ENCODE measurements at regions not wholly inside any gene's neighbourhood (a gene's known extent, or its start where the extent isn't known, plus 50 kb on each side); places are given as distances from the start of the nearest gene placed in this dataset.

DNA sequence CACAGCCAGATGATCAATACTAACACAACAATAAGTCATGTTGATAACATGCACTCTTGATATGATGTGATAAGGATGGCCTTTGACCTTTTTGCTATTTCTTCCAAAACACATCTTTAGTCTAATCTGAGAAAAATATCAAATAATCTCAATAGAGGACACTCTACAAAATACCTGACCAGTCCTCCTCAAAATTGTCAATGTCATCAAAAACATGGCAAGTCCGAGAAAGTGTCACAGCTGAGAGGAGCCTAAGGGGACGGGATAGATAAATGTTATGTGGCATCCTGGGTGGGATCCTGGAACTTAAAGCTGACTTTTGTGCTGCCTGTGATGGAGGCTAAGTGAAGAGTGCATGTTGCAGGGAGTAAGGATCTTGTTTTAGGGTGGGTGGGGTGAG, 699.6 kb upstream of the ADAMTS16 start:
- H3K27ac ChIP-seq (ENCODE audit: low read length) = no peak overlapping the region
- no peaks in the 10 kb centered on the region for H3K27me3 ChIP-seq (ENCODE audit: control insufficient read depth, insufficient read depth, low read length)
- H3K36me3 ChIP-seq (ENCODE audit: control insufficient read depth, insufficient read depth, low read length) = no peaks in the 10 kb centered on the region
- H3K4me1 ChIP-seq (ENCODE audit: control insufficient read depth, insufficient read depth, low read length) = no peaks in the 10 kb centered on the region
- DNase-seq = no peak
- no peaks in the 10 kb centered on the region for H3K9me3 ChIP-seq (replicated peaks; ENCODE audit: control insufficient read depth, low read depth, low read length)
- no peak overlapping the region for H3K4me3 ChIP-seq (ENCODE audit: low read length)
- WGBS (ENCODE audit: insufficient coverage) = 71% methylated on average over 1 of the region's 2 CpGs

DNA sequence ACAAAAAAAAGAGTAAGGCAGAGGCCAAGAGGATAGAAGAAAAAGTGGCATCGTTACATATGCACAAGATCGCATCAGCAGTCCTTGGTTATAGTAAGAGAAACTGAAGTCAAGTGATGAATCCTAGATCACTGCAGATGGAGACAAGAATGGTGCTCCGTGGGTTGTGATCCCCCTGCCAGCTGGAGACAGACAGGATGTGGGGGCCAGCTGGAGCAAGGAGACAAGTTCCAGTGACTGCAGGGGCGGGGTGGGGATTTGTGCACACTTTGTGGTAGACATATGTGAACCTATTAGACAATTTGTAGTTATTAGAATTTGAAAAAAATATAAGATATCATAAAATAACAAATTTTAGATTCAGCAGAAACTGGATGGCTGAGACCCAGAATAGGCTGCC, 697.9 kb upstream of the ADAMTS16 start:
- no peak for DNase-seq
- Histone ChIP-seq H3K27me3 (ENCODE audit: control insufficient read depth, insufficient read depth, low read length) (no peaks in the 10 kb centered on the region), H3K36me3 (ENCODE audit: control insufficient read depth, insufficient read depth, low read length) (no peaks in the 10 kb centered on the region), H3K27ac (ENCODE audit: low read length) (no peak overlapping the region), H3K4me1 (ENCODE audit: control insufficient read depth, insufficient read depth, low read length) (no peaks in the 10 kb centered on the region), H3K4me3 (ENCODE audit: low read length) (no peak overlapping the region), H3K9me3 (replicated peaks; ENCODE audit: control insufficient read depth, low read depth, low read length) (no peaks in the 10 kb centered on the region)
- WGBS (ENCODE audit: insufficient coverage) = 75% methylated on average over 3 of the region's 4 CpGs

DNA sequence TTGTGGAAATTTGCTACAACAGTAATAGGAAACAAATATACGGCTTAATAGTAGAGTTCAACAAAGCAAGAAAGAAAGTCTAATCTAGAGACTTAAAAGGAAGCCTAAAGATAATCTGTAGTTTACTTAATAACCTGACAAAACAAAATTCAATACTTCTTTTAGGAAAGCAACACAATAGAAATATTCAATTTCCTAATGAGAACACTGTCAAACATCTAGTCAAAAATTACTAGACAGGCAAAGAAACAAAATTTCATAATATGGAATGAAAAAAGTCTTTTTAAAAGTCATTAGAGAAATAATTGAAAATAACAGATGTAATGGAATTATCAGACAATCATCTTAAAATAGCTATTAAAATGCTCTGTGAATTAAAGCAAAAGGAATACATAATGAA, 692.5 kb upstream of the ADAMTS16 start:
- Histone ChIP-seq H3K27me3 (ENCODE audit: control insufficient read depth, insufficient read depth, low read length) (no peaks in the 10 kb centered on the region), H3K4me3 (ENCODE audit: low read length) (no peak overlapping the region), H3K4me1 (ENCODE audit: control insufficient read depth, insufficient read depth, low read length) (no peaks in the 10 kb centered on the region), H3K27ac (ENCODE audit: low read length) (no peak overlapping the region), H3K9me3 (replicated peaks; ENCODE audit: control insufficient read depth, low read depth, low read length) (no peaks in the 10 kb centered on the region), H3K36me3 (ENCODE audit: control insufficient read depth, insufficient read depth, low read length) (no peaks in the 10 kb centered on the region)
- DNase-seq = no peak
- no CpG with 5 or more reads among the region's 1 CpG for whole genome bisulfite sequencing (ENCODE audit: insufficient coverage)

DNA sequence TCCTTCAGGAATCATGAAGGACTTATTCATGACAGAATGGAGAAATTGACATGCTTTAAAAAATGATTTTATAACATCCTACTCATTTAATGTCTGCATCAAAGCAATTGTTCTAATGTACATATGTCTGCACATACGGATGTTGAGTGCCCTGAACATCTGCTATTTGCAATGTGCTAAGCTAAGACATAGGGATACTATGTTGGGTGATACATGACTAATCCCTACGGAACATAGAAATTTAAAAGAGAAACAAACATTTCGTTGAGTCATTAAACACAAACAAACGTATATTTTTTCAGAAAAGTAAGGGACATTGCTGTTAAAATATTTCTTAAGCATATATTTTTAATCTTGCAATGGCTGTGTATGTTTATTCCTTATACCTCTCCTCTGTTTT, 686.5 kb upstream of the ADAMTS16 start:
- H3K27ac ChIP-seq (ENCODE audit: low read length) = no peak overlapping the region
- no peaks in the 10 kb centered on the region for H3K36me3 ChIP-seq (ENCODE audit: control insufficient read depth, insufficient read depth, low read length)
- no peaks in the 10 kb centered on the region for H3K27me3 ChIP-seq (ENCODE audit: control insufficient read depth, insufficient read depth, low read length)
- no peak overlapping the region for H3K4me3 ChIP-seq (ENCODE audit: low read length)
- WGBS (ENCODE audit: insufficient coverage) = no CpG with 5 or more reads among the region's 4 CpGs
- DNase-seq = no peak
- H3K9me3 ChIP-seq (replicated peaks; ENCODE audit: control insufficient read depth, low read depth, low read length) = no peaks in the 10 kb centered on the region
- H3K4me1 ChIP-seq (ENCODE audit: control insufficient read depth, insufficient read depth, low read length) = no peaks in the 10 kb centered on the region

DNA sequence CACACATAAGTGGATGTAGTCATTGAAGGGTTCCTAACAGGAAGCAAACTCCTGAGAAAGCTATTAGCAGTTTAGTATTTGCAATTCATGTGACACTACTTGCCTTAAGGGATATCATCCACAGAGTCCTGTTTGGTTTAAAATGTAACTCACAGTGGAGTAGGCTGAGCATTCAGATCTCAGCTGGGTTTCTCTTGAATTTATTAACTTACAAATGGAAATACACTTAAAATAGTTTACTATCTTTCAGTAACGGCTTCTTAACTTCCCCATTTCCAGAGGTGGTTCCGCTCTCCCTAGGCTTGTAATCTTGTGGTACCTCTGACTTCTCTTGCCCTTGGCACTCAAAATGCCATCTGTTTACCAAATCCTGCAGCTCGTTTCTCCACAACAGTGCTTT, 660.7 kb upstream of the ADAMTS16 start:
- WGBS (ENCODE audit: insufficient coverage) = 52% methylated on average over 3 of the region's 3 CpGs
- H3K4me3 ChIP-seq (ENCODE audit: low read length) = no peak overlapping the region
- no peak for DNase-seq
- H3K27me3 ChIP-seq (ENCODE audit: control insufficient read depth, insufficient read depth, low read length) = no peaks in the 10 kb centered on the region
- no peaks in the 10 kb centered on the region for H3K9me3 ChIP-seq (replicated peaks; ENCODE audit: control insufficient read depth, low read depth, low read length)
- H3K4me1 ChIP-seq (ENCODE audit: control insufficient read depth, insufficient read depth, low read length) = no peaks in the 10 kb centered on the region
- H3K36me3 ChIP-seq (ENCODE audit: control insufficient read depth, insufficient read depth, low read length) = no peaks in the 10 kb centered on the region
- H3K27ac ChIP-seq (ENCODE audit: low read length) = no peak overlapping the region

DNA sequence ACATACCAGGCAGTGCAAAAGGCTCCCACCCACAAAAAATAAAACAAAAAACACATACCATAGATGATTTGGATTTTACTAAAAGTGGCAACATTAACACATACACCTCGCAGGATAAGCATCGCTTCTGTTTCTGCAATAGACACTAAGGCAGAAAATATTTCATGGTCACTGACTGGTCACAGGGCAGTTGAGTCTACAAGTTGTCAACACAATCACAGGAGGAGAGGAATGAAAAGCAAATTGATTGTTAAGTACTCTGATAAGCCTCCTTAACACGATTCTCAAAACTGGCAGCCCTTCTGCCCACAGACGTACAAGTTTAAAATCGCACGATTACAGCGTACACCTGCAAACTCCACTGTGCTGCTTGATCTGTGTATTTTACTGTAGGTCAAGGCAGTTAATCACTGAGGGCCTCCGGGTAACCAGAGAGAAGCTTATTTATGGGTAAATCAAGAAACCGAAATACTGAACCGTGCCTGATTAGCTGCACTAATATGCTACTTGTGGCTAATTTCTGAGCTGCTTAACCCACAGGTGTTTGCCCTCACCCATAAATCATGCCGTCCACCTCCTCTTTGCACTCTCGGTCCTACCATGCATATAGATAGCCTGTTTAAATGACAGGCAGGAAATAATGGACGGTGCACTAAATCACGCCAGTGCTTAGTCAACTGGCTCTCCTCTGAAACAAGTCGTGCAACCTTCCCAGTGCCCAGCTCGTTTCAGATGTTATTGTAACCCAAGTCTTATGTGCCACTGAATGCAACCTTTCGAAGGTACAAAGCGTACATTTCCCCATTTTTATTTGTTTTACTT, 659.4 kb upstream of the ADAMTS16 start:
- DNase-seq = no peak
- Histone ChIP-seq H3K4me3 (ENCODE audit: low read length) (no peak overlapping the region), H3K9me3 (replicated peaks; ENCODE audit: control insufficient read depth, low read depth, low read length) (no peaks in the 10 kb centered on the region), H3K27ac (ENCODE audit: low read length) (no peak overlapping the region), H3K4me1 (ENCODE audit: control insufficient read depth, insufficient read depth, low read length) (no peaks in the 10 kb centered on the region), H3K36me3 (ENCODE audit: control insufficient read depth, insufficient read depth, low read length) (no peaks in the 10 kb centered on the region), H3K27me3 (ENCODE audit: control insufficient read depth, insufficient read depth, low read length) (no peaks in the 10 kb centered on the region)
- WGBS (ENCODE audit: insufficient coverage) = 53% methylated on average over 13 of the region's 18 CpGs

DNA sequence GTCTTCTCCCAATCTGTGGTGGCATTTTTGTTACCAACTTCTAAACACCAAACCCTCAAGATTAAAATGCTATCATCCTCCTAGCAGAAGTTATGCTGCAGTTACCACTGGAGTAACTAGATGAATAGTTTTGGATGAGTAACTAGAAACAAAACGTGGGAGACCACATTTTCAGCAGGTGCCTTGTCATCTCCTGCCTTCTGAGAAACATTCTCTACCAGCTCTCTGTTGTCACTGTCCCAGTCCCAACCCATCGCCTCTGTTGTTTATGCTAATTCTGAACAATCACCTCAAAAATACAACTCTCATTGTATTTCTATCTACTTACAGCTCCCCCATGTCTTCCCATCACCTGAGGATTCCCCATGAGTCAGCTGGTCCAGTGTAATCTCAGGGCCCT, 652.5 kb upstream of the ADAMTS16 start:
- H3K4me3 ChIP-seq (ENCODE audit: low read length) = no peak overlapping the region
- WGBS (ENCODE audit: insufficient coverage) = 83% methylated on average over 1 of the region's 2 CpGs
- H3K27ac ChIP-seq (ENCODE audit: low read length) = no peak overlapping the region
- H3K27me3 ChIP-seq (ENCODE audit: control insufficient read depth, insufficient read depth, low read length) = no peaks in the 10 kb centered on the region
- H3K9me3 ChIP-seq (replicated peaks; ENCODE audit: control insufficient read depth, low read depth, low read length) = no peaks in the 10 kb centered on the region
- no peaks in the 10 kb centered on the region for H3K4me1 ChIP-seq (ENCODE audit: control insufficient read depth, insufficient read depth, low read length)
- H3K36me3 ChIP-seq (ENCODE audit: control insufficient read depth, insufficient read depth, low read length) = no peaks in the 10 kb centered on the region
- DNase-seq = no peak

DNA sequence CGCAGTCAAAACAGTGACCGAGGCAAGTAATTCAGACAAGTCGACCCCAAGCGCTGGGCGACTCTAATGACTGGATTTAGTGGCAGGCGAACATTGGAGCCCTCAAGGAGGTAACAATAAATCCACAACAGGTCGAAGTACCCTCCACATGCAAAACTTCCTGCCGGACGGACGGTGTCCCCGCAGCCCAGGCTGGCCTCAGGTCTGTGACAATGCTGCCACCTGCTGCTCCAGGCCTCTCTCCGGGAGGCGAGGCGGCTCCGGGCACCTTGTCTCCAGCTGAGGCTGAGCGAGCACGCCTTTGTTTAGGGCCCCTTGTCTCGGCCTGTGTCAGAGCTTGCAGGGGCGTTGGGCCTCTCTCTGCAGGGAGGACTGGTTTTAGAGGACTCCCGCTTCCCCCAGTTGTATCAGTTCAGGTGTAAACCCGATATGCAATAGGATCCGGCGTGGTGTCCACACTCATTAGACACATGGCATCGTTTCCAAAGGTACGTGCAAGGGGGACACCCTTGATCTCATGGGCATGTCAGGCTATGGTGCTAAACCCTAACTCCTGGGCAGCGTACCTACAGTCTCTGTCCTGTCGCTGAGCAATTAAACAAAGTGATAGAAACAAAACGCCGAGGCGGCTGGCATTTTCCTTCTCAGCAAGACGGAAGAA, 628.0 kb upstream of the ADAMTS16 start:
- no peak overlapping the region for H3K27ac ChIP-seq (ENCODE audit: low read length)
- DNase-seq = peak; percentile 28
- H3K4me3 ChIP-seq (ENCODE audit: low read length) = peak overlapping the region; percentile 8
- peaks cover 15% of the 10 kb centered on the region for H3K27me3 ChIP-seq (ENCODE audit: control insufficient read depth, insufficient read depth, low read length)
- H3K9me3 ChIP-seq (replicated peaks; ENCODE audit: control insufficient read depth, low read depth, low read length) = no peaks in the 10 kb centered on the region
- peaks cover 3% of the 10 kb centered on the region for H3K4me1 ChIP-seq (ENCODE audit: control insufficient read depth, insufficient read depth, low read length)
- WGBS (ENCODE audit: insufficient coverage) = 34% methylated on average over 24 of the region's 31 CpGs
- no peaks in the 10 kb centered on the region for H3K36me3 ChIP-seq (ENCODE audit: control insufficient read depth, insufficient read depth, low read length)

DNA sequence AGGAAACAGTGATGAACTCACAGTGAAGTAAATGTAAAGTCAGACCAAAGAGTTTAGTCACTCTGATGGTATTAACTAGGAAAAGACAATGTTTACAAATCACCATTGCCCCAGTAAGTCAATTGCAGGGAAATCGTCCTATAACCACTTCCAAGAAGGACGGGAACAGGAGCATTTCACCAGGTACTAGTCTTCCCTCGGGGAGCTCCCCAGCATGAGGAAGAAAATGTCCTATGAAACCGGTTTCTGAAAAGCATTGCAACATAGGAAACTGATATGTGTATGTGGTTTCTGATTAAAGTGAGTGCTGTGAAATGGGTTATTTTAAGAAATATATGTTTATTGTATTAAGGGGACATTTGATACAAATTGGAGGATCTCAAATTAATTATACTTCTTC, 626.7 kb upstream of the ADAMTS16 start:
- H3K4me1 ChIP-seq (ENCODE audit: control insufficient read depth, insufficient read depth, low read length) = peaks cover 3% of the 10 kb centered on the region
- no peak overlapping the region for H3K27ac ChIP-seq (ENCODE audit: low read length)
- no peaks in the 10 kb centered on the region for H3K36me3 ChIP-seq (ENCODE audit: control insufficient read depth, insufficient read depth, low read length)
- no peak overlapping the region for H3K4me3 ChIP-seq (ENCODE audit: low read length)
- no peaks in the 10 kb centered on the region for H3K9me3 ChIP-seq (replicated peaks; ENCODE audit: control insufficient read depth, low read depth, low read length)
- H3K27me3 ChIP-seq (ENCODE audit: control insufficient read depth, insufficient read depth, low read length) = peaks cover 15% of the 10 kb centered on the region
- no peak for DNase-seq
- 20% methylated on average over 1 of the region's 4 CpGs for WGBS (ENCODE audit: insufficient coverage)

DNA sequence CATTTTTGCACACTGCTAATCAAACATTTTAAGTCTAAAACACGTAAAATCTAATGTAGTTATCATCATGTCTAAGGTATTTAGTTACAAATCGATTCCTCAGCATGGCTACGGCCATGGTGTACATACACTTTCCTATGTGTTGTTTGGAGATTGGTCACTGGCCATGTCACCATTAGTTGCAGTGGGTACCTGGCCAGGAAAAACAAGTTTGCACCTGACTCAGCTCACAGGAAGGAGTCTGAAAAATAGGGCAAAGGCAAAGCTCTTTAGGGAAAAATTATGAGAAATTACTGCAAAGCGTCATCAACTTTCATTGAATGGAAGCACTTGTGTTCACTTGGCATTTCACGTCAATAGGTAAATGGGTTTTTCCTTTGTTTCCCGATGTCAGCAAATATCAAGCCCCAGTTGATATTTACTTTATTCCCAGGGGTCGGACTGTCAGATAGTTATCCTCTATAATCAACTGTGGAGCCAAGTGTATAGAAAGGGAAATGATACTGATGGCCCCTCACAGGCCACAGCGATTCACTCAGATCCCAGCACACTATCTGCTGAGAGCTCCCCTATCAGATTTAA, 626.0 kb upstream of the ADAMTS16 start:
- Histone ChIP-seq H3K4me3 (ENCODE audit: low read length) (no peak overlapping the region), H3K4me1 (ENCODE audit: control insufficient read depth, insufficient read depth, low read length) (peaks cover 3% of the 10 kb centered on the region), H3K36me3 (ENCODE audit: control insufficient read depth, insufficient read depth, low read length) (no peaks in the 10 kb centered on the region), H3K9me3 (replicated peaks; ENCODE audit: control insufficient read depth, low read depth, low read length) (no peaks in the 10 kb centered on the region), H3K27ac (ENCODE audit: low read length) (no peak overlapping the region), H3K27me3 (ENCODE audit: control insufficient read depth, insufficient read depth, low read length) (peaks cover 15% of the 10 kb centered on the region)
- 100% methylated on average over 3 of the region's 8 CpGs for WGBS (ENCODE audit: insufficient coverage)
- no peak for DNase-seq

Measured in muscle of leg (tissue), 3 donors.